GM19025 (cell line): ENCODE measurements at regions not wholly inside any gene's neighbourhood (a gene's known extent, or its start where the extent isn't known, plus 50 kb on each side); places are given as distances from the start of the nearest gene placed in this dataset.

Experiments used
- ATAC-seq: cut with Tn5 transposase; IDR thresholded peaks from one replicate; pipeline ENCODE4 v1.9.1; 2021; ENCODE audit warnings: mild to moderate bottlenecking, low read depth, moderate library complexity; ENCODE audit not compliant: unreplicated experiment

GRCh38 chr4:135838889-135839288 is 1637.3 kb upstream of the PABPC4L start:
- ATAC-seq = no peak

- no peak for ATAC-seq
These were observed 1632.9 kb upstream of the PABPC4L start for GRCh38 chr4:135834471-135834870.

- no peak for ATAC-seq
These were observed 1631.9 kb upstream of the PABPC4L start for GRCh38 chr4:135833529-135833928.

GRCh38 chr4:135824759-135825296 is 1623.2 kb upstream of the PABPC4L start:
- ATAC-seq = no peak

GRCh38 chr4:135804785-135805184 is 1603.2 kb upstream of the PABPC4L start:
- ATAC-seq = no peak

GRCh38 chr4:135777361-135777760 is 1575.8 kb upstream of the PABPC4L start:
- no peak for ATAC-seq

DNA sequence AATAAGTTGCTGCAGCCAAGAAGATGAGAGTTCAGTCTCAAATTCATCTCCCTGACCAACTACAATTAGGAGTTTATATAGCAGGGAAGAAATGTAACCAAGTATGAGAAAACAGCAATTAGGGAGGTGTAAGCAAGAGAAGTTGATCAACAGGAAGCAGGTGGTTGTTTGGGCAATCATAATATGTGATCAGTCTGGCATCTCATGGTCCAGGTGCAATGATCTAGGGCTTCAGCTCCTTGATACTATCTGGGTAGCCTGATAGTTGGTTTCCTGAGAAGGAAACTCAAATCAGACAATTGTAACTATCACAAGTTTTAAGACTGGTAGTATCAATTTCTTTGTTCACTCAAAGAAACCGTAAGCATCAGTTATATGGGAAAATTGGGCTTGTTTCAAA is 1574.3 kb upstream of the PABPC4L start:
- no peak for ATAC-seq

DNA sequence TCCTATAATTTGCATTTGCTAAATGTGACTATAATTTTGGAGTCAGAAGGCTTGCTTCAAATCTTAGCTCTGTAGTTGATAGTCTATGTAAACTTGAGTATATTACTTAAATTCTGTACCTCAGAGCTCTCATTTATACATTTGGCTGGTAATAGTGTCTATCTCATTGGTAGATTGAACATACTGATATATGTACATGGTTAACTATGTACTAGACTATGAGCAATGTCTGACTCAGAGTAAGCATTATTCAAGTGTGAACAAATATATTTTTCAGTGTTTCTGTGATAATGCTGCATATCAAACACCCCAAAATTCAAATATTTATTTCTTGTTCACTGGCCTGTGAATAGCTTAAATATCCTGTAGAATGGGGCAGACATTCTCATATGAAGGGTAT is 1568.9 kb upstream of the PABPC4L start:
- no peak for ATAC-seq

- ATAC-seq = no peak
These were observed 1543.3 kb upstream of the PABPC4L start for GRCh38 chr4:135744928-135745327.

DNA sequence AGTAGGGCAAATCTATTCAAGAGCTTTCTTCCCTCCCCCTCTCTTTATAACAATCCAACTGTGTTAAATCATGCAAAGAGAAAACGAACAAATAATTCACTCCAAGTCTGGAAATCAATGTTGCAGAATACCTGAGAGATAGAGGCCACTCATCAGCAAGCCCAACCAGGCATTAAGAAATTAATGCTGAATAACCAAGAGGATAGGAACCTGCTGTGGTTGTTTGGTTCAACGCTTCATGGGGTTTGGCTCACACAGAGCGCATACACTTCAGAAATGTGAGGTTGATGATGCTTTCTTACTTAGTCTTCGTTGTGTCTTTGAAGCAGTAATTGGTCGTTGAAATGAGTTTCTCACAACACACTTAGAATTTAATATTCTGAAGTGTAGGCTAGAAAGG is 1540.0 kb upstream of the PABPC4L start:
- ATAC-seq = no peak

DNA sequence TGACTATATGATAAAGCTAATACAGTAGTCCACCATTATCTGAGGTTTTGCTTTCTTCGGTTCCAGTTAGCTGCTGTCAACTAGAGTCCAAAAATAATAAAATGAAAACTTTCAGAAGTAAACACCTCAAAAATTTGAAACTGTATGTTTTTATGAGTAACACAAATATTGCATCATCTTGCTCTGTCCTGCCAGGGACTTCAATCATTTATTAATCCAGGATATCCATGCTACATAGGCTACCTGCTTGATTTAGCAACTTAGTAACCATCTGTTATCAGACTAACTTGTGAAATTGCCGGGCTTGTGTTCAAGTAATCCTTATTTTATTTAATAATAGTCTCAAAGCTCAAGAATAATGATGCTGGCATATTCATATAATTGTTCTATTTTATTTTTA is 1537.8 kb upstream of the PABPC4L start:
- ATAC-seq = no peak

DNA sequence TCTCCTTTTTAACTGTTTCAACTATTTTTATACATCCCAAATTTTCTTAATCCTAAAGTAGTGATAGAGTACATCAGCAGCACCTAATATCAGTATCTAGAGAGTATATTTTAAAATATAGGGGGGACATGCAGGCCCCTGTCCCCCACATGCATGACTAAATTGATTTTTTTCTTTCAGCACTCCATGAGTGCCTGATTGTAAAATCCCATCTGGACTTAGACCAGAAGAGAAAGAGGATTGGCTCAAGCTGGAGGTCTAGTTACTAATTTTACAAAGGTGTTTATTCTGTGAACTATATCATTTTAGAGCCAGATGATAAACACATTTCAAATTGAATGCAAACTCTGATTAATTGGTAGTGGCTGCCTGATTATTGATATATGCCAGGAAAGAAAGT is 1533.9 kb upstream of the PABPC4L start:
- no peak for ATAC-seq

- no peak for ATAC-seq
These were observed 1530.9 kb upstream of the PABPC4L start for GRCh38 chr4:135732448-135732847.

GRCh38 chr4:135731682-135732081 is 1530.1 kb upstream of the PABPC4L start:
- no peak for ATAC-seq

DNA sequence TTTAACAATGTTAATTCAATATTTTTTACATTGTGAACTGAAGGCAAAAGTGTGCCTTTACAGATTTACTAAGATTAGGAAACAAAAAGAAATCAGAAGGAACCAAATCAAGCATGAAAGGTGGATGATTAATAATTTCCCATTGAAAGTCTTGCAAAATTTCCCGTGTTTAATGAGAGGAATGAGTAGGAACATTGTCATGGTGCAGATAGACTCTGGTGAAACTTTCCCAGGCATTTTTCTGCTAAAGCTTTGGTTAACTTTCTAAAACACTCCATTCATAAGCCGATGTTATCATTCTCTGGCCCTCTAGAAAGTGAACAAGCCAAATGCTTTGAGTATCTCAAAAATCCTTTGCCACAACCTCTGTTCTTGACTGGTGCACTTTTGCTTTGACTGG is 1522.8 kb upstream of the PABPC4L start:
- ATAC-seq = no peak

- ATAC-seq = no peak
These were observed 1516.4 kb upstream of the PABPC4L start for GRCh38 chr4:135718019-135718418.

DNA sequence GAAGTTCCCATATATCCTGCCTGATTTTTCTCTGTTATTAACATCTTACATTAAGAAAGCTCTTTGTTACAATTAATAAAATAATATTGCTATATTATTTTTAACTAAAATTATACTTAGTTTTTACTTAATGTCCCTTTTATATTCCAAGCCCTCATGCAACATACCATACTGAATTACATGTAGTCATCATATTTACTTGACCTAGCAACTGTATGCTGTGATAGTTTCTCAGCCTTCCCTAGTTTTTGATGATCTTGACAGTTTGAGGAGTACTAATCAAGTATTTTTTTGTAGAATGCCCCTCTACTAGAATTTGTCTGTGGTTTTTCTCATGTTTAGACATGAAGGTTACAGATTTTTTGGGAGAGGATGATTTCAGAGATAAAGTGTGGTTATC is 1503.8 kb upstream of the PABPC4L start:
- no peak for ATAC-seq

- no peak for ATAC-seq
These were observed 1492.5 kb upstream of the PABPC4L start for GRCh38 chr4:135694066-135694465.

GRCh38 chr4:135684001-135684400 is 1482.4 kb upstream of the PABPC4L start:
- no peak for ATAC-seq

DNA sequence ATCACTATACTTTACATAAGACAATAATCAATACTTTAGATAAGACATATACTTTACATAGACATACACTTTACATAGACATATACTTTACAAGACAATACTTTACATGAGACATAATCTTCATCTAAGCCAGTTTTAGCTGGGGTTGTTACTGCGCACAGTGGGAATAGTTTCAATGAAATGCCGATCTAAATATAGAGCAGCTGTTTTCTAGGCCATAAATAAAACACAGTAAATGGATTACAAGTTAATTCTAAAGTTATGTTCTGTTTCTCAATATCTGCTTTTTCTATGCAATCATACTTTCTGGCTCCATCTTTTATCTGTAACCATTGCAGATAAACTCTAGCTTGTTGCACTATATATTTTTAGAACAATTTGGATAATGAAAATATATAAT is 1470.6 kb upstream of the PABPC4L start:
- no peak for ATAC-seq

GRCh38 chr4:135670548-135670947 is 1469.0 kb upstream of the PABPC4L start:
- no peak for ATAC-seq
